HCT116 (cell line): ENCODE measurements at regions not wholly inside any gene's neighbourhood (a gene's known extent, or its start where the extent isn't known, plus 50 kb on each side); places are given as distances from the start of the nearest gene placed in this dataset.

Source experiments
- CTCF ChIP-seq, 3 experiments: fragments of 200-600 bp in 1 of 3; sonication (generic) in 1 of 3; IDR thresholded peaks in 2 of 3; conservative IDR thresholded peaks in 1 of 3; 2 replicates each; pipeline ENCODE4 v1.5.1; 2012 to 2017; ENCODE audit warnings: low read depth in 2 of 3, low read length in 2 of 3, antibody characterized with exemption in 1 of 3, borderline replicate concordance in 1 of 3, control low read depth in 1 of 3, mild to moderate bottlenecking in 1 of 3, mixed read lengths in 1 of 3, mixed run types in 1 of 3, moderate library complexity in 1 of 3; ENCODE audit not compliant: insufficient read depth in 1 of 3
- JUND ChIP-seq: IDR thresholded peaks from 2 replicates; pipeline ENCODE4 v1.6.1; 2012
- POLR2AphosphoS5 ChIP-seq: IDR thresholded peaks from 2 replicates; pipeline ENCODE4 v1.6.1; 2011; ENCODE audit warnings: mild to moderate bottlenecking, low read depth, low read length, moderate library complexity
- REST ChIP-seq: IDR thresholded peaks from 2 replicates; pipeline ENCODE4 v1.6.1; 2012; ENCODE audit warnings: low read depth
- SP1 ChIP-seq: IDR thresholded peaks from 2 replicates; pipeline ENCODE4 v1.6.1; 2012; ENCODE audit warnings: low read depth
- SRF ChIP-seq: IDR thresholded peaks from 2 replicates; pipeline ENCODE4 v1.6.1; 2012; ENCODE audit warnings: low read depth

GRCh38 chr5:145429170-145429569, 406.0 kb downstream of the PRELID2 start:
- TF ChIP-seq POLR2AphosphoS5 (no peak), REST (no peak), CTCF (IDR thresholded peaks at IDR 0.05 in 2 of 3, conservative IDR thresholded peaks at IDR 0.05 in 1 of 3; ENCODE audit: borderline replicate concordance in 1 of 3, insufficient read depth in 1 of 3, low read depth in 2 of 3, low read length in 2 of 3) (no peak), SP1 (no peak), JUND (no peak), SRF (no peak)
